GM12875 (cell line): ENCODE measurements at regions not wholly inside any gene's neighbourhood (a gene's known extent, or its start where the extent isn't known, plus 50 kb on each side); places are given as distances from the start of the nearest gene placed in this dataset.

Experiments used
- H3K4me3 ChIP-seq: one replicate; pipeline ENCODE4 v1.5.1; 2011; ENCODE audit warnings: low read depth, low read length, control low read depth
- CTCF ChIP-seq: IDR thresholded peaks from 2 replicates; pipeline ENCODE4 v1.5.1; 2011; ENCODE audit warnings: low read depth, mild to moderate bottlenecking, control low read depth, inconsistent platforms, low read length, moderate library complexity, borderline replicate concordance; ENCODE audit not compliant: insufficient read depth

DNA sequence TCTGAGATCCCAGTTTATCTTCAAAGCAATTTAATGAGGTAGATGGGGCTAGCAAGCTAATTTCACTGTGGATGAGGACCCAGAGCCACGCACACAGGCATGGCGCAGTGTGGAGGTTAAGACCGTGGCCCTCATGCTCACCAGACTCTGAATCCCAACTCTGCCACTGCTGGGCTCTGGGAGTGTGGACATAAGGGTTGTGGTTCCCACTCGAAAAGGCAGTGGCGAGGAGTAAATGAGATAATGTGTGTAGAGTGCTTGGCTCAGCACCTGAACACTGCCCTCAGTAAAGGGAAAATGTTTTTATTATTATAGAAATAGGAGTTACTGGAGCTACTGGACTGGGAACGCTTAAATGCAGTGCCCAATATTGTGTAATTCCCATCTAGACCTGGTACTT is 243.5 kb upstream of the TPM1 start:
- no peak overlapping the region for H3K4me3 ChIP-seq
- TF ChIP-seq CTCF, result no peak

DNA sequence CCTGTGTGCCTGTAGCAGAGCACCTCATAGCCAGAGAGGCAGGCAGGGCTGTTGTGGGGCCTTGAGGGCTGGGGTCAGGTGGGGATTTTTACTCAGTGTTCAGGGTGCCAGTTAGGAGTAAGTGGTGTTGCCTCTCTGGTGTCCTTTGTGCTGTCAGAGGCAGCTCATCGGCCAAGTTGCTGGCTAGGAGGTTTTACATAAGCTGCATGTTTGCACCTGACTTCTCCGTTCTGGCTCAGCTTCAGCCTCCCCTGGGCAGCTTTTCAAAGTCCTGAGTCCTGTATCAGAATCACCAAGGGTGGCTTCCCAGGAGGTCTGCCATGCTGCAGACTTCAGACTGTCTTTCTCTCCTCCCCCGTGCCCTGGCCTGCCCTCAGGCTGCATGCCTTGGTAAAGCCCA is 242.6 kb upstream of the TPM1 start:
- TF ChIP-seq CTCF, result no peak
- no peak overlapping the region for H3K4me3 ChIP-seq

DNA sequence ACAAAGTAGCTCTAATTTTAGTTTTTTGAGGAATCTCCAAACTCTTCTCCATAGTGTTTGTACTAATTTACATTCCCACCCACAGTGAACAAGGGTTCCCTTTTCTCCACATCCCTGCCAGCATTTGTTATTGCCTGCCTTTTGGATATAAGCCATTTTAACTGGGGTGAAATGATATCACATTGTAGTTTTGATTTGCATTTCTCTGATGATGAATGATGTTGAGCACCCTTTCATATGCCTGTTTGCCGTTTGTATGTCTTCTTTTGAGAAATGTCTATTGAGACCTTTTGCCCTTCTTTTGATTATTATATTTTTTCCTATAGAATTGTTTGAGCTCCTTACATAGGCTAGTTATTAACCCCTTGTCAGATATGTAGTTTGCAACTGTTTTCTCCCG is 239.9 kb upstream of the TPM1 start:
- H3K4me3 ChIP-seq, result no peak overlapping the region
- no peak for TF ChIP-seq CTCF

DNA sequence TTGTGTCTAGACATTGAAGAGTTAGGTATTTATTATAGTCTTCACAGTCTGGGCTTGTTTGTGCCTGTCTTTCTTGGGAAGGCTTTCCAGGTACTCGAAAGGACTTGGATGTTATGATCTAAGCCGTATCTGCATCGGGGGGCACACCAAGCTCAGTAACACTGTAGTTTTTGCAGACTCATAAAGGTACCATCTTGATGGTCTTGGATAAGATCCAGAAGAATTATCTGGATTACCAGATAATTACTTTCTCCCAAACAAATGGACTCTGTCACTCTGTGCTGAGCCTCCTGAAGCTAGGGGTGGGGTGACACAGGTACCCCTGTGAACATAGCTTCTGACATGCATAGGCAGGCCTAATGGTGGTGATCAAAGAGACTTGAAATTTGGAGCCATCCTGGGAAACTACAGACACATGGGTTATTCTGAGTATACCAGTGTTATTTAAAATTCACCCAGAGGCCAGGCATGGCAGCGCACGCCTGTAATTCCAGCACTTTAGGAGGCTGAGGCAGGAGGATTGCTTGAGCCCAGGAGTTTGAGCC is 238.6 kb upstream of the TPM1 start:
- TF ChIP-seq CTCF, result no peak
- no peak overlapping the region for H3K4me3 ChIP-seq

DNA sequence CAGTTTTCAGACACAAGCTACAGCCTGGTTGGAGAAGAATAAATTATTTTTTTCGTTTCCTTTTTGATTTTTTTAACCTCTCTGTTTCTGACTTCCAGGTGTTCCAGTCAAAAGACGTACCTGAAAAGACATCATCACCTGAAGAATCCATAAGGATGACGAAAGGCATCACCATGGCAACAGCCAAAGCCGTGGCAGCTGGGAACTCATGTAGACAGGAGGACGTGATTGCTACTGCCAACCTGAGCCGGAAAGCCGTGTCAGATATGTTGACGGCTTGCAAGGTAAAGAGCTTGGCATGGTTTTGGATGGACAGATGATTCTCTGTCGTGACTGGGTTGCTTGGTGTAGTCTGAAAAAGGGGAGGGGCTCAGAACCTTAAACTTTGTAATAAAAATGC is 237.0 kb upstream of the TPM1 start:
- TF ChIP-seq CTCF, result no peak
- H3K4me3 ChIP-seq, result no peak overlapping the region

DNA sequence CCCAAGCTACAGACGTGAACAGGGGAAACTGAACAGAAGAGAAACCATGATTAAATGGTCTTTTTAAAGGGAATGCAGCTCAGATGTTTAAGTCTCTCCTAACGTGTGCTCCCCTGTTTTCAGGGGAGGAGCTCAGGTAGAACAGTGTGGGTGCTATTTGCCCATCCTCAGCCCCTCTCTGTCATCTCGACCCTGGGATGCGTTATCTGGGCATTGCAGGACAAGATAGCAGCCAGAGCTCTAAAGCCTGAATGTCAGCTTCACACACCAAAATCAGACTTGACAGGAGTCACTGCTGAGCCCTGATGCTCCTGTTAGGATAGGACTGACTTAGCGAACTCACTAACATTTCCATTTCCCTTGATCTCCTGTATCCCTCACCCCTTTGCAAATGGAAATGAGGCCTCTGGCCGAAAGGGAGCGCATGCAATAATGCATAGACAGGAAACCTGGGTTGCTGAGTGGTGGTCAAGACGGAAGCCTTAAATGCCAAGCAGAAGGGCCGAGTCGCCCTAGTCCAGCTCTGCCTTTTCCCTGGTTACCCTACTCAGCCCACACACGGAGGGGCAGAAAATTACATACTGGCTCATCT is 234.9 kb upstream of the TPM1 start:
- TF ChIP-seq CTCF, result no peak
- no peak overlapping the region for H3K4me3 ChIP-seq
